Fibroblast of pulmonary artery (primary cell): ENCODE measurements at regions not wholly inside any gene's neighbourhood (a gene's known extent, or its start where the extent isn't known, plus 50 kb on each side); places are given as distances from the start of the nearest gene placed in this dataset.
"Not testable (repeated sequence)": the region's sequence is repeated elsewhere in the genome, so short reads cannot be mapped to it uniquely, and the experiment has no call there.

Experiments used
- DNase-seq: peaks from one replicate; pipeline ENCODE4 v3.0.0-alpha.2; 2010; ENCODE audit warnings: low read depth
- H3K4me3 ChIP-seq: replicated peaks from 2 replicates; pipeline ENCODE4 v1.5.1; 2011; ENCODE audit warnings: low read depth, mild to moderate bottlenecking, control low read depth, low read length, moderate library complexity
- CTCF ChIP-seq: IDR thresholded peaks from 2 replicates; pipeline ENCODE4 v1.5.1; 2011; ENCODE audit warnings: mild to moderate bottlenecking, control low read depth, low read length, inconsistent platforms; ENCODE audit errors: missing control alignments

DNA sequence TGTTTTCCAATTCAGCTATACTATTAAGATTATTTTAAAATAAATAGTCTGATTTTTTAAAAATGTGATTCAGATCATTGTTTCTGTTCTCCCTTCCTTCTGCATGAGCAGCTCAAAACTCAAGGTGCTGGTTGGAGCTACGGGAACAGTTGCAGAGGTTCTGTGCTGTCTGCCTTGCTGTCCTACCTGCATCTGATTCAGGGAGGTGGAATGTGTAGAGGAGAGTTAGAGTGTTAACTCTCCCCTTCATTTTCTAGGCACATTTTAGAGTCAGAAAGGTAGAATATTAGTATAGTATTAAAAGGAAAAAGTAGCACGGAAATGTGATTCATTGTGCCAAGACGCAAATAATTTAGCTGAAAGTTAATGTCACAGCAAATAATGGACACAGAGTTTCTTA, 188.1 kb upstream of the SLC35B3 start:
- no peak for DNase-seq
- no peak overlapping the region for H3K4me3 ChIP-seq

GRCh38 chr6:8619853-8620252, 184.5 kb upstream of the SLC35B3 start:
- DNase-seq: no peak
- H3K4me3 ChIP-seq: no peak overlapping the region
- no peak for TF ChIP-seq CTCF

More for the DNA sequence above, 188.1 kb upstream of the SLC35B3 start:
- TF ChIP-seq CTCF: no peak

DNA sequence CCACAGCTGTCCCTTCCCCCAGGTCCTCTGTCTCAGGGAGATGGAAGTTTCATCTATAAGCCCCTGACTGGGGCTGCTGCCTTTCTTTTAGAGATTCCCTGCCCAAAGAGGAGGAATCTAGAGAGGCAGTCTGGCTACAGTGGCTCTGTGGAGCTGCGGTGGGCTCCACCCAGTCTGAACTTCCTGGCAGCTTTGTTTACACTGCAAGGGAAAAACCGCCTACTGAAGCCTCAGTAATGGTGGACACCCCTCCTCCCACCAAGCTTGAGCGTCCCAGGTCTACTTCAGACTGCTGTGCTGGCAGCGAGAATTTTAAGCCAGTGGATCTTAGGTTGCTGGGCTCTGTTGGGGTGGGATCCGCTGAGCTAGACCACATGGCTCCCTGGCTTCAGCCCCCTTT, 184.1 kb upstream of the SLC35B3 start:
- not testable (repeated sequence) for DNase-seq, H3K4me3 ChIP-seq

- no peak for TF ChIP-seq CTCF
- DNase-seq: no peak
- no peak overlapping the region for H3K4me3 ChIP-seq
Observed at GRCh38 chr6:8608737-8609136, 173.4 kb upstream of the SLC35B3 start.

DNA sequence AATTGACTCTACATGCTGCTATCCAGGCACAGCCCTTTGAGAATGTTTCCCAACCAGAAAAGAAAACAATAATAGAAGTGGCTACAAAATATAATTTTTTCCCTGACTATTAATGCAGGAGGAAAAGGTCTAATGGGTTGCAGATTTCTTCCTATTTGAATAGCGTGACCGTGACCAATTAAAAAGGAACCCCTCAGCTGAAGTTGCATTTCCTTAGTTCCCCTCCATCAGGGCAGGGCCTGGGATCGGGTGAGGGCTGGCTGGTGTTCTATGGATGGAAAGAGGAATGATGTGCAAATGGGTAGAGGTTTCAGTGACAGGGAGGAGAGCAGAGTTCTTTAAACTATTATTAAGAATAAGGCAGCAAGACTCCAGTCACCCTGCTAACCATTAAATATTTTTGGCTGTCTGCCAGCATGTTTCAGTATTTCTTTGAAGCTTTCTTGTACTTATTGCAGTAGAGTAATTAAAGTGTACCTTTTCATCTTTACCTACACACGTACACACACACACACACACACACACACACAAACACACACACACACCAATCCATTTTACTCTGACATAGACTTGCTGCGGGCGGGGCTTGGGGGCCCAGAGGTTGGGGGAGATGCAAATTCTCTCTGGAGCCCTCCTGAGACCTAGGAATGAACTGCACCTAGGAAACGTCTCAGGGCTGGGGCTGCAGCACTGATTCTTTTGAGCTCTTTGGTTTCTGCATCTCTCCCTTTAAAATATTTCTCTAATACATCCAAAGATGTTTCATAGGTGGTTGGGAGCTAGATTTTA, 154.8 kb upstream of the SLC35B3 start:
- no peak for DNase-seq
- no peak for TF ChIP-seq CTCF
- H3K4me3 ChIP-seq: no peak overlapping the region

GRCh38 chr6:8588176-8588575, 152.8 kb upstream of the SLC35B3 start:
- H3K4me3 ChIP-seq: no peak overlapping the region
- TF ChIP-seq CTCF: no peak
- DNase-seq: no peak

DNA sequence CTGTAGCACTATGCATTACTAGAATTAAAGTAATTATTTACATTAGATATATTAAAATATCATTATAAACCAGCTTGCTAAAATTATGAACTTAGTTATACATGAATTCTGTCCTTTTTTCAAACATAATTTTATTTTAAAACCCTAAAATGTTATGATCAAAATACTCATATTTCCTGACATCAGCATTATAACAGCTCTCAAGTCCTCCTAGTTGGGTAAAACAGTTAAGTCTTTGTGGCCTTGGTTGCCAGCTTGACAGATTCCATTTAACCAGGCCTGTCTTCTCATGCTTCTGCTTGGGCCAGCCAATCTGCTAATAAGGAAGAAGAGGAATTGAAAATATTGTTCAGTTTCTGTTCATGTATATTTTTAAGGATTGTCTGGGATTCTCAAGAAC, 147.9 kb upstream of the SLC35B3 start:
- DNase-seq: no peak
- no peak for TF ChIP-seq CTCF
- H3K4me3 ChIP-seq: no peak overlapping the region
